GM21825 (cell line): ENCODE measurements at regions not wholly inside any gene's neighbourhood (a gene's known extent, or its start where the extent isn't known, plus 50 kb on each side); places are given as distances from the start of the nearest gene placed in this dataset.

Experiments
- ATAC-seq: cut with Tn5 transposase; IDR thresholded peaks from one replicate; pipeline ENCODE4 v1.9.1; 2021; ENCODE audit warnings: mild to moderate bottlenecking, moderate library complexity; ENCODE audit not compliant: unreplicated experiment

- no peak for ATAC-seq
Observed at GRCh38 chr3:124588794-124589193, 141.5 kb upstream of the UMPS start.

GRCh38 chr3:124591699-124592098 lies 138.6 kb upstream of the UMPS start:
- ATAC-seq = no peak

GRCh38 chr3:124592658-124593441 lies 137.4 kb upstream of the UMPS start:
- peak; percentile 83 for ATAC-seq

GRCh38 chr3:124593442-124593829 lies 136.8 kb upstream of the UMPS start:
- no peak for ATAC-seq

GRCh38 chr3:124594581-124594980 lies 135.7 kb upstream of the UMPS start:
- no peak for ATAC-seq

- ATAC-seq = no peak
Observed at GRCh38 chr3:124597273-124597672, 133.0 kb upstream of the UMPS start.

GRCh38 chr3:124597979-124598378 lies 132.3 kb upstream of the UMPS start:
- ATAC-seq = no peak

- no peak for ATAC-seq
Observed at GRCh38 chr3:124599147-124599765, 131.0 kb upstream of the UMPS start.

- no peak for ATAC-seq
Observed at GRCh38 chr3:124599779-124600693, 130.2 kb upstream of the UMPS start.

GRCh38 chr3:124600765-124601164 lies 129.5 kb upstream of the UMPS start:
- no peak for ATAC-seq

- no peak for ATAC-seq
Observed at GRCh38 chr3:124601190-124601589, 129.1 kb upstream of the UMPS start.

GRCh38 chr3:124602980-124603627 lies 127.1 kb upstream of the UMPS start:
- no peak for ATAC-seq

- ATAC-seq = no peak
Observed at GRCh38 chr3:124605781-124606579, 124.3 kb upstream of the UMPS start.

- no peak for ATAC-seq
Observed at GRCh38 chr3:124607163-124607562, 123.1 kb upstream of the UMPS start.

GRCh38 chr3:124609402-124609801 lies 120.8 kb upstream of the UMPS start:
- ATAC-seq = no peak

- no peak for ATAC-seq
Observed at GRCh38 chr3:124610130-124610529, 120.1 kb upstream of the UMPS start.

GRCh38 chr3:124611520-124611919 lies 118.7 kb upstream of the UMPS start:
- ATAC-seq = no peak

- ATAC-seq = no peak
Observed at GRCh38 chr3:124615896-124616543, 114.2 kb upstream of the UMPS start.

- no peak for ATAC-seq
Observed at GRCh38 chr3:124617177-124617576, 113.1 kb upstream of the UMPS start.
